Cardiac septum (tissue), 1 donor: ENCODE measurements at regions not wholly inside any gene's neighbourhood (a gene's known extent, or its start where the extent isn't known, plus 50 kb on each side); places are given as distances from the start of the nearest gene placed in this dataset.

Experiments
- DNase-seq: peaks from one replicate; pipeline ENCODE4 v3.0.0-alpha.2; 2020; ENCODE audit warnings: low spot score
- intact Hi-C: fragments of 100-400 bp; cut with DNase I; formaldehyde crosslinking; loops from one replicate; pipeline ENCODE4 v1.14.0; 2022
- donor health status: DM: no; HTN: no; CAD: no.

GRCh38 chr2:67515056-67515455 lies 117.9 kb downstream of the ETAA1 start:
- intact Hi-C loops, result no loop called here
- DNase-seq, result no peak

GRCh38 chr2:67515538-67515937 lies 118.4 kb downstream of the ETAA1 start:
- intact Hi-C loops, result no loop called here
- DNase-seq, result no peak

GRCh38 chr2:67516362-67516761 lies 119.2 kb downstream of the ETAA1 start:
- intact Hi-C loops, result no loop called here
- DNase-seq, result no peak

DNA sequence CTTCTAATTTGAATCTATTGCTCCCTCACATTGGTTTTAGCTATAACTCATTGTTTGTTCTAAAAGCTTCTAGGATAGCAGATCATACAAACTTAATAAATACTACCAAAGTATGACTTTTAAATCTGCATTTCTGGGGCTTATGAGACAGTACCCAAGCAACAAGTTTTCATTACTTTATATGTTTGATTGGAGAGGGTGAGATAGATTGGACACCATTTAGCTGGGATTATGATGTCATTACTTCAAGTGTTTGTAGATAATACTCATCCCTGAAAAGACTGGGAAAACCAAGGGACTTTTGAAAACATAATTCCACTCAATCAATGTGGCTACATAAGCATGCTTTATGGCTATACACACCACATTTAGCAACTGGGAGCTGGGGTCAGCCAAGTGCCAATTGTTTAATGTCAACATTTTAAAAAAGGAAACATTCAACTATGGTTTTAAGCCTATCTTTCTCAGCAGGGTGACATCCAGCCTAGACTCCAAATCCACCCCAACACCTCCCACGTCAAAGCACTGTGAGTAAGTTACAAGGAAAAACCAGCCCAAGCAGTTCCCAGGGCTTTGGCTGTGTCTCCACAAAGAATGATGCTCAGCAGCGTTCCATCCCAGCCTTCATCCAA lies 119.9 kb downstream of the ETAA1 start:
- no peak for DNase-seq

DNA sequence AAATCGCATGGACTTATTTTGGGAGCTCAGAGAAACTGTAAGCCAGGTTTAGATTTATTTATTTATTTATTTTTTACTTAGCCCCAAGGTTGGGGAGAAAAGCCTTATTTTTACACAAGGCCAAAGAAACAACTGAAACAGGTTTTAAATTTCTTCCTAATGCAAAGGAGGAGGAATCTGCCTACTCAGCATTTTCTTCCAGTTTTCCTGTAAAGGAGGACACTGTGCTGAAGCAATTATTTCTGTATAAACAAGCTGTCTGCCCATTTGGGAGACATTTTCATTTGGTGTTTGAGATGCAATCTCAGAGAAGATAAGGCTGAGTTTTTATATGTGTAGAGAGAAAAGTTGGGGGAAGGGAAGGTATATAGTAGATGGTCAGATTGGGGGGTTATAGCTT lies 125.0 kb downstream of the ETAA1 start:
- no peak for DNase-seq
- intact Hi-C loops, result no loop called here

More for the DNA sequence above, 119.9 kb downstream of the ETAA1 start:
- intact Hi-C loops, result no loop called here

GRCh38 chr2:67524213-67524612 lies 127.1 kb downstream of the ETAA1 start:
- intact Hi-C loops, result no loop called here
- no peak for DNase-seq

GRCh38 chr2:67524777-67525176 lies 127.6 kb downstream of the ETAA1 start:
- DNase-seq, result no peak
- intact Hi-C loops, result no loop called here

DNA sequence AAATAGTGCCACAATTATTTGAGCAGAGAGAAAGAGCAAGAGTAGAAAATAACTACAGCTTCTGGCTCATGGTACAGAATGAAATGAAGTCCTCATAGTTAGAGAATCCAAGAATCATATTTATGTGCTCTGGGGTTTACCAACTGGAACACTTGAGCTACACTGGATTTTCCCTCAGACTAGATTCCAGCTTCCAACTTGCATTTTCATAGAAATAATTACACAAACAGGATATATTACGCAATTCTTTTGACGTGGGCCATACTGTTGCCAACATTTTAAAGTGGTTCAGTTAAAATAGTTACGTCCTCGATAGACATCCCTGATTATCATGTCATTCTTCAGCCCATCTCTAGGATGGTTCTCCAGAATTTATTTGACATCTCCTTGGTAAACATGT lies 129.2 kb downstream of the ETAA1 start:
- no peak for DNase-seq
- intact Hi-C loops, result no loop called here

GRCh38 chr2:67528320-67528719 lies 131.2 kb downstream of the ETAA1 start:
- DNase-seq, result no peak
- intact Hi-C loops, result no loop called here

- intact Hi-C loops, result no loop called here
Measured at GRCh38 chr2:67532387-67532786, 135.3 kb downstream of the ETAA1 start.

DNA sequence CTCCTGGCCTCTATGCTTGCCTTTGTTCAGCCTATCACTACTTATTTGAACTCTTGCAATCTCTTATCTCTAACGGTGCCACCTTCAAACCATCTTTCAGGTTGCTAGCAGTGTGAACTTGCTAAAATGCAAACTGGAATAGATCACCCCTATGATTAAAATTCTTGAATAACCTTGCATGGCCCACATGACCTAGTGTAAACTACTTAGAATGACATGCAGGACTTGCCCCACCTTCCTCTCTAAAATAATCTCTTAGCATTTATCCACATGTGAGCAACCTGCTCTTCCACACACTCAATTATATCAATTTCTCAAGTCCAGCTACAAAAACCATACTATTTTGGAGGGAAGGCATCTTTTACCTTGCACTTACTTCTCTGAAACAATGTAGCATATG lies 137.6 kb downstream of the ETAA1 start:
- intact Hi-C loops, result no loop called here
- no peak for DNase-seq

More at GRCh38 chr2:67532387-67532786, 135.3 kb downstream of the ETAA1 start:
- DNase-seq, result no peak

DNA sequence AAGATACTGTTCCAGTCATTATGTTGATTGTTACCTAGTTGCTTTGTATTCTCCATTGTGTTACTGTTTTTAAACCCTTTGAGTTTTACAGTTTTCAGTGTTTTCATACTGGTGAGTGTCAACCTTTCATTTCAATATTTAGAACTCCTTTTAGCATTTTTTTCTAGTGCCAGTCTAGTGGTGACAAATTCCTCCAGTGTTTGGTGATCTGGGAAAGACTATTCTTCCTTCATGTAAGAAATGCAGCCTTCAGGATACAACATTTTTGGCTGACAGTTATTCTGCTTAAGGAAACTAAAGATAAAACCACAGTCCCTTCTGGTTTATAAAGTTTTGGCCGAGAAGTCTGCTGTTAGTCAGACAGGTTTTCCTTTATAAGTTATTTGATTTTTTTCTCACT lies 143.8 kb downstream of the ETAA1 start:
- no peak for DNase-seq
- intact Hi-C loops, result no loop called here

DNA sequence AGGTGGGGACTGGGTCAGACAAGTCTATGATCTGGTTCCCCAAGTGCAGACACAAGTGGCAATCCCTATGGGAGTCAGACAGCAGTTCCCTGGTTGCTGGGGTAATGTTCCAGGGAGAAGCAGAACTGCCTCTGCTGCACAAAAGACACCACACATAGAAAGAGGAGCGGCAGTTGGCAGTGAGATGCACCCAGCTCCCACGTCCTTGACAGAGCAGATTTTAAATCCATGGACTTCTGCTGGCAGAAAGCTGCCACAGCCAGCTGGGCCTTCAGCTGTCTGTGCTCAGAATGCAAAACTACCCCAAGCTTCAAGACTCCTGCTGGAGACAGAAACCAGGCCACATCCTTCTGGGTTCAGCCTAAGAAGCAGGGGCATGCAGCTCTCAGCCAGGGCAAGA lies 147.2 kb downstream of the ETAA1 start:
- DNase-seq, result no peak
- intact Hi-C loops, result no loop called here

DNA sequence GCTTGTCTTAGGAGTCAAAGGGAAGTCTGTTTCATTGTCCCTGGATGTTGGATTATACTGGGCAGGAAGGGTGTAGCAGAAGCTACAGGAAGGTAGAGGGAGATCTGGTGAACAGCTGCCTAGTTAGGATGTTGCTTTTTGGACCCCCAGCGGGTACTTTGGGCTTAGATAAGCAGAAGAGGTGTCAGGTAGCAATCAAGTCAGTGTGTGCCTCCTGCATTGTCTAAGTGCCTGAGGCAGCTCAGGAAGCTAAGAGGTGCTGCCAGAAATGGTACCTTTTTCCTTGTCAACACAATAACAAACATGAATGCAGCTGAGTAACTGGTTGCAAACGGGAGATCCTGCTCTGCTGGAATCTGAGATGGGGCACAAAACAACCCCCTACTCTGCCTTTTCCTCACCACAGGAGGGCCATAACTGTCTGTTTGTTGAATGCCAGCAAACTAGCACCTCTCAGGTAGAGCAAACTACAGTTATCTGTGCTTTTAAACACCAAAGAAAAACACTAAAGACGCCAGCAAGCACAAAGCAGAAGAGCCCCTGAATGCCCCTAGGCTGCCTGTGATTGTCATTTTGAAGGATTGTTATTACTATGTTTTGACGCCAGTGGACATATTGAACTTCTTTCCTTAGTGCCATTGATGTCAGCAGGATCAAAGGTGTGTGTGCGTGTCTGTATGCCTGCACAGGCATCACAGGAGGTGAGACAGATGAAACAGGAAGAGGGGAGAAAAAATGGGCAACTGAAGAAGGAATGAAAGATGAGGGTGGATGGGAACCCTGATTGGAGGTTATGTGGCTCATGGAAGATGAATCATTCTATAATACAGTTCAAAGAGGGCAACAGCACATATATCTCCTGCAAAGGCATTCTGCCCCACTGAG lies 151.4 kb downstream of the ETAA1 start:
- DNase-seq, result no peak
- intact Hi-C loops, result no loop called here

DNA sequence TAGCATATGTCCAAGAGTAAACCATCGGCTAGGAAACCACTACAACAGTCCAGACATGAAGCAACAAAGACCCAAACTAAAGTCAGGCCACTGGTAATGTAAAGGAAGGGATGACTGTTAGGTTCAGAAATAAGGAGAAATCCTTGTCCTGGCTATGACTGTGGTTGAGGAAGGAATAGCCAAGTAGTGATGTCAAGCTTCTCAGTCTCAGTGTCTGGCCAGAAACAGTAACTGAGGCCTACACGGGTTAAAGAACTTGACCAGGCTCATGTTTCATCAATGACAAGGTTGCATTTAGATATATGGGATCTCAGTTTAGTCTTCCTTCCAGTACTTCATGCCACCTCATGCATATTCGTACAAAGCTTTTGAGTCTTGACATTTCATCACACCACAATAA lies 162.0 kb downstream of the ETAA1 start:
- no peak for DNase-seq

GRCh38 chr2:67560771-67561456 lies 163.8 kb downstream of the ETAA1 start:
- intact Hi-C loops, result loop anchor here (5.0 kb wide), 2 partner anchors 86 to 114 kb away; no protein-coding TSS in a partner anchor
- DNase-seq, result no peak

More for the DNA sequence above, 162.0 kb downstream of the ETAA1 start:
- intact Hi-C loops, result no loop called here

DNA sequence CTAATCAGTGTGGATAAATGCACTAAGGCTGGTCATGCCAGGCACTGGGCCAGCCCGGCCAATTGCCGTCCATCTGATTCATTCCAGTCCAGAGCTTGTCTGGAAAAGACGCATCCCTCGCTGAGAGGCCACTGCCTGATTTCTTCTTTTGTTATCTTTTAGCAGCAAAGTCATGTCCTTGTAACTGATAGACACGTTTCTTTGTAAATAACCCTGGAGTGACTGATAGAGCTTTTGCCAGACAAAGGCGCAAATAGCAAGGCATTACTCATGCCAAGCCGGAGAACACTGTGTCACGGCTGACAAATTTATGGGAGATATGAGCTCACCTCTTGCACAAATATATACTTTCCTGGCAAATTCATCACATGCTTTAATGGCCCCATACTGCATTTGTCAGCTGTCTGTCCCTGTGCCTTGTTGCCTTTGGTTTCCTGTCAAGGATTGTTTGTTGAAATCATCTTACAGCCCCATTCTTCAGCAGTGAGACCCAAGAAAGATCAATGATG lies 164.4 kb downstream of the ETAA1 start:
- DNase-seq, result peak; percentile 77
- intact Hi-C loops, result loop anchor here (5.0 kb wide), 2 partner anchors 86 to 114 kb away; no protein-coding TSS in a partner anchor

DNA sequence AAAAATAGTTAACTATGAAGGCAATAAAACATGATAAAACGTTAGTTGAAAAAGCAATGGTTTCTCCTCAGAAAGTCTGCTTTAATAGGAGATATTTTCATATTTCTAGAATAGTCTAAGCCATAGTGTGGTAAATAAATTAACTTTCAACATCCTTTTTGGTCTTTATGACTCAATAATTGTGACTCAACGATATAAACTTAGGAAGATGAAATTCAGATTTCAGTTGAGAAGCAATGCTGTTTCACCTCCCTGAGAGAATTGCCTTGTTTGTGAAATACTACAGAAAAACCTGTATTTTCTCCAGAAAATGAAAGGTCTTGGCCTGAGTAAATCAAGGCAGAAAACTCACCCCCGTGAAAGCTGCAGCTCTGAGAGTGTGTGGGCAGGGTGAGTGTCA lies 166.9 kb downstream of the ETAA1 start:
- intact Hi-C loops, result loop anchor here (5.0 kb wide), 2 partner anchors 83 to 117 kb away; no protein-coding TSS in a partner anchor

GRCh38 chr2:67564626-67565025 lies 167.5 kb downstream of the ETAA1 start:
- intact Hi-C loops, result loop anchor here (5.0 kb wide), 3 partner anchors 83 to 1132 kb away; no protein-coding TSS in a partner anchor
- DNase-seq, result no peak

More for the DNA sequence above, 166.9 kb downstream of the ETAA1 start:
- no peak for DNase-seq

DNA sequence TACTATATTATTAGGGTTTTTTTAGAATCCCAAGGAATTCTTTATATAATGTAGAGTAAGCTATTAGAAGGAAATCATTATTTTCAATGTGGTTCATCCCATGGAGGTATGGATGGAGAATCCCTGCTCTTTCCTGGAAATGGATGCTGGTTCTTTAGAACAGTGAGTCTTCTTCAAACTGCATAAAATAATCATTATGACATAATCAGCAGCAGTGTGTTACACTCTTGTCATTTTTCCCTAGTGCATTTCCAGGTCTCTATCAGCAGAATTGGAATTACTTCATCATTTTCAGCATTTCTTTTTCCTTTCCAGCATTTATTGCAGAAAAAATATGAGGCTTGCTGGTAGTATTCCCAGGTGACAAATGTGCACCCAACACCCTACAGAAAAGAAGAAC lies 168.1 kb downstream of the ETAA1 start:
- DNase-seq, result no peak
- intact Hi-C loops, result loop anchor here (5.0 kb wide), 1 partner anchor 1133 kb away; no protein-coding TSS in a partner anchor
